BLaER1 treated with 17β-estradiol and CSF1 and Interleukin-3, amounts not matched to agents 10 nM and 100 nM (cell line): ENCODE measurements at regions not wholly inside any gene's neighbourhood (a gene's known extent, or its start where the extent isn't known, plus 50 kb on each side); places are given as distances from the start of the nearest gene placed in this dataset.

ENCODE experiments used
- H3K27ac ChIP-seq, 11 experiments: shearing (Covaris generic); formaldehyde crosslinking; 2 replicates each; pipeline ENCODE4 v1.8.1; 2022
- H3K27me3 ChIP-seq, 11 experiments: shearing (Covaris generic); formaldehyde crosslinking; 2 replicates each; pipeline ENCODE4 v1.8.1; 2022
- H3K36me3 ChIP-seq, 11 experiments: shearing (Covaris generic); formaldehyde crosslinking; 2 replicates each; pipeline ENCODE4 v1.8.1; 2022
- H3K4me1 ChIP-seq, 10 experiments: shearing (Covaris generic); formaldehyde crosslinking; 2 replicates each; pipeline ENCODE4 v1.8.1; 2022
- H3K4me2 ChIP-seq, 11 experiments: shearing (Covaris generic); formaldehyde crosslinking; 2 replicates each; pipeline ENCODE4 v1.8.1; 2022
- H3K4me3 ChIP-seq, 10 experiments: shearing (Covaris generic); formaldehyde crosslinking; 2 replicates each; pipeline ENCODE4 v1.8.1; 2022
- H3K9ac ChIP-seq, 11 experiments: shearing (Covaris generic); formaldehyde crosslinking; 2 replicates each; pipeline ENCODE4 v1.8.1; 2022
- H3K9me3 ChIP-seq, 11 experiments: shearing (Covaris generic); formaldehyde crosslinking; replicated peaks in 1 of 11; 2 replicates each; pipeline ENCODE4 v1.8.1; 2022
- H4K20me1 ChIP-seq, 11 experiments: shearing (Covaris generic); formaldehyde crosslinking; 2 replicates each; pipeline ENCODE4 v1.8.1; 2022
- Cebpa-rat ChIP-seq, 11 experiments: shearing (Covaris generic); IDR thresholded peaks; 2 replicates each; pipeline ENCODE4 v1.8.1; 2022

GRCh38 chr4:165678936-165679325, 194.1 kb upstream of the TLL1 start:
- Histone ChIP-seq H3K4me1 (peaks cover 0 to 34% (median 0%) of the 10 kb centered on the region in 10 experiments; a peak in 4 of 20 replicates), H3K27ac (no peak overlapping the region), H3K4me3 (no peak overlapping the region), H3K36me3 (no peaks in the 10 kb centered on the region), H3K9ac (no peak overlapping the region), H3K27me3 (no peaks in the 10 kb centered on the region), H3K9me3 (no peaks in the 10 kb centered on the region), H3K4me2 (no peak overlapping the region), H4K20me1 (no peaks in the 10 kb centered on the region)
- TF ChIP-seq Cebpa-rat (IDR thresholded peaks at IDR 0.05): no peak

- H3K9me3 ChIP-seq: no peaks in the 10 kb centered on the region
- no peak overlapping the region for H3K4me2 ChIP-seq
- TF ChIP-seq Cebpa-rat (IDR thresholded peaks at IDR 0.05): no peak
Observed at GRCh38 chr4:165680821-165681220, 192.2 kb upstream of the TLL1 start.

GRCh38 chr4:165682611-165683010, 190.4 kb upstream of the TLL1 start:
- no peak for TF ChIP-seq Cebpa-rat (IDR thresholded peaks at IDR 0.05)
- H3K9me3 ChIP-seq: no peaks in the 10 kb centered on the region
- peaks cover 0 to 35% (median 0%) of the 10 kb centered on the region in 10 experiments; a peak in 4 of 20 replicates for H3K4me1 ChIP-seq
- no peak overlapping the region for H3K4me3 ChIP-seq
- 0 out of 22 replicates have a peak overlapping the region, but pooled peaks of 1 of the 11 experiments have one; percentile 32 for H3K27ac ChIP-seq
- no peak overlapping the region for H3K9ac ChIP-seq
- H3K36me3 ChIP-seq: no peaks in the 10 kb centered on the region
- no peaks in the 10 kb centered on the region for H3K27me3 ChIP-seq
- peak overlapping the region in 2 of 11 experiments; percentile 8 to 30; a peak in 2 of 22 replicates for H3K4me2 ChIP-seq
- H4K20me1 ChIP-seq: no peaks in the 10 kb centered on the region

More at GRCh38 chr4:165680821-165681220, 192.2 kb upstream of the TLL1 start:
- Histone ChIP-seq H3K4me3 (no peak overlapping the region), H3K27ac (no peak overlapping the region), H4K20me1 (no peaks in the 10 kb centered on the region), H3K4me1 (peaks cover 0 to 34% (median 0%) of the 10 kb centered on the region in 10 experiments; a peak in 4 of 20 replicates), H3K27me3 (no peaks in the 10 kb centered on the region), H3K9ac (no peak overlapping the region), H3K36me3 (no peaks in the 10 kb centered on the region)

- Histone ChIP-seq H3K9me3 (no peaks in the 10 kb centered on the region), H3K27me3 (no peaks in the 10 kb centered on the region), H3K27ac (no peak overlapping the region), H4K20me1 (no peaks in the 10 kb centered on the region), H3K4me2 (no peak overlapping the region), H3K9ac (no peak overlapping the region), H3K4me3 (no peak overlapping the region), H3K36me3 (no peaks in the 10 kb centered on the region), H3K4me1 (peaks cover 0 to 37% (median 0%) of the 10 kb centered on the region in 10 experiments; a peak in 4 of 20 replicates)
- TF ChIP-seq Cebpa-rat (IDR thresholded peaks at IDR 0.05): no peak
Observed at GRCh38 chr4:165684177-165684805, 188.7 kb upstream of the TLL1 start.

GRCh38 chr4:165686756-165687155, 186.3 kb upstream of the TLL1 start:
- Histone ChIP-seq H3K9me3 (no peaks in the 10 kb centered on the region), H3K27me3 (no peaks in the 10 kb centered on the region), H3K4me2 (peak overlapping the region in 2 of 11 experiments; percentile 32 to 49; a peak in 4 of 22 replicates), H3K9ac (no peak overlapping the region), H3K36me3 (no peaks in the 10 kb centered on the region), H3K4me1 (peaks cover 0 to 37% (median 0%) of the 10 kb centered on the region in 10 experiments; a peak in 4 of 20 replicates), H4K20me1 (no peaks in the 10 kb centered on the region), H3K4me3 (no peak overlapping the region), H3K27ac (no peak overlapping the region)
- TF ChIP-seq Cebpa-rat (IDR thresholded peaks at IDR 0.05): no peak

GRCh38 chr4:165689159-165689558, 183.9 kb upstream of the TLL1 start:
- H3K36me3 ChIP-seq: no peaks in the 10 kb centered on the region
- H4K20me1 ChIP-seq: no peaks in the 10 kb centered on the region
- no peak overlapping the region for H3K9ac ChIP-seq
- no peak overlapping the region for H3K4me3 ChIP-seq
- no peak overlapping the region for H3K4me2 ChIP-seq
- peaks cover 0 to 22% (median 0%) of the 10 kb centered on the region in 10 experiments; a peak in 4 of 20 replicates for H3K4me1 ChIP-seq
- no peak for TF ChIP-seq Cebpa-rat (IDR thresholded peaks at IDR 0.05)
- no peaks in the 10 kb centered on the region for H3K9me3 ChIP-seq
- H3K27me3 ChIP-seq: no peaks in the 10 kb centered on the region
- no peak overlapping the region for H3K27ac ChIP-seq

GRCh38 chr4:165692082-165692481, 181.0 kb upstream of the TLL1 start:
- no peak overlapping the region for H3K4me2 ChIP-seq
- H4K20me1 ChIP-seq: no peaks in the 10 kb centered on the region
- H3K4me1 ChIP-seq: peaks cover 0 to 14% (median 0%) of the 10 kb centered on the region in 10 experiments; a peak in 4 of 20 replicates
- H3K4me3 ChIP-seq: no peak overlapping the region
- H3K36me3 ChIP-seq: no peaks in the 10 kb centered on the region
- no peak overlapping the region for H3K9ac ChIP-seq
- no peaks in the 10 kb centered on the region for H3K9me3 ChIP-seq
- TF ChIP-seq Cebpa-rat (IDR thresholded peaks at IDR 0.05): no peak
- H3K27me3 ChIP-seq: no peaks in the 10 kb centered on the region
- no peak overlapping the region for H3K27ac ChIP-seq

GRCh38 chr4:165698272-165698671, 174.8 kb upstream of the TLL1 start:
- Histone ChIP-seq H3K4me2 (no peak overlapping the region), H3K4me1 (no peaks in the 10 kb centered on the region), H3K9ac (no peak overlapping the region), H4K20me1 (no peaks in the 10 kb centered on the region), H3K27ac (no peak overlapping the region), H3K36me3 (no peaks in the 10 kb centered on the region), H3K9me3 (no peaks in the 10 kb centered on the region), H3K27me3 (no peaks in the 10 kb centered on the region), H3K4me3 (no peak overlapping the region)
- TF ChIP-seq Cebpa-rat (IDR thresholded peaks at IDR 0.05): no peak

GRCh38 chr4:165699055-165699454, 174.0 kb upstream of the TLL1 start:
- Histone ChIP-seq H3K27ac (no peak overlapping the region), H4K20me1 (no peaks in the 10 kb centered on the region), H3K9me3 (no peaks in the 10 kb centered on the region), H3K4me2 (no peak overlapping the region), H3K4me1 (no peaks in the 10 kb centered on the region), H3K9ac (no peak overlapping the region), H3K4me3 (no peak overlapping the region), H3K27me3 (no peaks in the 10 kb centered on the region), H3K36me3 (no peaks in the 10 kb centered on the region)
- TF ChIP-seq Cebpa-rat (IDR thresholded peaks at IDR 0.05): no peak

GRCh38 chr4:165700855-165701254, 172.2 kb upstream of the TLL1 start:
- Histone ChIP-seq H3K4me3 (no peak overlapping the region), H3K4me2 (no peak overlapping the region), H3K4me1 (no peaks in the 10 kb centered on the region), H3K9ac (no peak overlapping the region), H3K36me3 (no peaks in the 10 kb centered on the region), H3K27ac (no peak overlapping the region), H3K27me3 (no peaks in the 10 kb centered on the region), H3K9me3 (no peaks in the 10 kb centered on the region), H4K20me1 (no peaks in the 10 kb centered on the region)
- TF ChIP-seq Cebpa-rat (IDR thresholded peaks at IDR 0.05): no peak
